OCI-LY7 (cell line): ENCODE measurements at regions not wholly inside any gene's neighbourhood (a gene's known extent, or its start where the extent isn't known, plus 50 kb on each side); places are given as distances from the start of the nearest gene placed in this dataset.

Experiments used
- EZH2phosphoT487 ChIP-seq: fragments of 200-600 bp; sonication (generic); IDR thresholded peaks from 2 replicates; pipeline ENCODE4 v1.6.1; 2018; ENCODE audit warnings: low read depth, borderline replicate concordance, mild to moderate bottlenecking, mixed run types, antibody characterized with exemption, low read length, moderate library complexity, mixed read lengths
- TF ChIP-seq, protein P1 (sequence below): fragments of 200-600 bp; sonication (generic); conservative IDR thresholded peaks from 2 replicates; pipeline ENCODE4 v1.5.1; 2014; ENCODE audit warnings: mild to moderate bottlenecking, antibody characterized with exemption, low read length, moderate library complexity, mixed read lengths

DNA sequence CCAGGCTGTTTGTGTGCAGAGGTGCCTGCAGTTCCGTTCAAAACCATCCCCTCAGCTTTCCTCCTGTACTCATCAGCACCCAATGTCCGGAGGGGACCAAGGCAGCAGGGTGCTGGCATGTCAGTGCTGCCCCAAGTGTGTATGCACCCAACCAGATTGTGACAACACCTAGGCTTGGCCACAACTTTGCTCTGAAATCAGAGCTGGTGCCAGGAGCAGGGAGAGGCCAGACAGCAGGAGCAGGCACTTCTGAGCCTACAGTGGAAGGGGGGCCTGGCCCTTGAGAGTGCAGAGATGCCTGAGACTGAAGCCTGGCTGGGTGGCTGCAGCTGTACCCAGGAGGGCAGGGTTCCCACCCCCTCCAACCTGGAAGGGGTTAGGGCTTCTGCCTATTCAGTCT is 56.5 kb upstream of the RASGEF1B start:
- TF ChIP-seq, protein P1, sequence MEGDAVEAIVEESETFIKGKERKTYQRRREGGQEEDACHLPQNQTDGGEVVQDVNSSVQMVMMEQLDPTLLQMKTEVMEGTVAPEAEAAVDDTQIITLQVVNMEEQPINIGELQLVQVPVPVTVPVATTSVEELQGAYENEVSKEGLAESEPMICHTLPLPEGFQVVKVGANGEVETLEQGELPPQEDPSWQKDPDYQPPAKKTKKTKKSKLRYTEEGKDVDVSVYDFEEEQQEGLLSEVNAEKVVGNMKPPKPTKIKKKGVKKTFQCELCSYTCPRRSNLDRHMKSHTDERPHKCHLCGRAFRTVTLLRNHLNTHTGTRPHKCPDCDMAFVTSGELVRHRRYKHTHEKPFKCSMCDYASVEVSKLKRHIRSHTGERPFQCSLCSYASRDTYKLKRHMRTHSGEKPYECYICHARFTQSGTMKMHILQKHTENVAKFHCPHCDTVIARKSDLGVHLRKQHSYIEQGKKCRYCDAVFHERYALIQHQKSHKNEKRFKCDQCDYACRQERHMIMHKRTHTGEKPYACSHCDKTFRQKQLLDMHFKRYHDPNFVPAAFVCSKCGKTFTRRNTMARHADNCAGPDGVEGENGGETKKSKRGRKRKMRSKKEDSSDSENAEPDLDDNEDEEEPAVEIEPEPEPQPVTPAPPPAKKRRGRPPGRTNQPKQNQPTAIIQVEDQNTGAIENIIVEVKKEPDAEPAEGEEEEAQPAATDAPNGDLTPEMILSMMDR, result no peak
- no peak for TF ChIP-seq EZH2phosphoT487
